ENCODE measurements at regions not wholly inside any gene's neighbourhood (a gene's known extent, or its start where the extent isn't known, plus 50 kb on each side); places are given as distances from the start of the nearest gene placed in this dataset.

GRCh38 chr9:89853931-89854330 lies 249.1 kb downstream of the GADD45G start:
- TF ChIP-seq CTCF (IDR thresholded peaks at IDR 0.05; ENCODE audit: low read length) (no peak), EZH2phosphoT487 (IDR thresholded peaks at IDR 0.05; ENCODE audit: low read length) (no peak), EZH2 (optimal IDR thresholded peaks at IDR 0.05; ENCODE audit: low read depth, low read length) (no peak)
